GM12864 (cell line): ENCODE measurements at regions not wholly inside any gene's neighbourhood (a gene's known extent, or its start where the extent isn't known, plus 50 kb on each side); places are given as distances from the start of the nearest gene placed in this dataset.

Source experiments
- DNase-seq: peaks from one replicate; pipeline ENCODE4 v3.0.0-alpha.2; 2011; ENCODE audit warnings: low read depth
- H3K4me3 ChIP-seq: 2 replicates; pipeline ENCODE4 v1.5.1; 2011; ENCODE audit warnings: mild to moderate bottlenecking, low read depth, low read length, control low read depth
- TF ChIP-seq, protein P1 (sequence below): IDR thresholded peaks from 2 replicates; pipeline ENCODE4 v1.5.1; 2011; ENCODE audit warnings: low read depth, mild to moderate bottlenecking, moderate library complexity, low read length, control low read depth, inconsistent platforms; ENCODE audit errors: missing control alignments

DNA sequence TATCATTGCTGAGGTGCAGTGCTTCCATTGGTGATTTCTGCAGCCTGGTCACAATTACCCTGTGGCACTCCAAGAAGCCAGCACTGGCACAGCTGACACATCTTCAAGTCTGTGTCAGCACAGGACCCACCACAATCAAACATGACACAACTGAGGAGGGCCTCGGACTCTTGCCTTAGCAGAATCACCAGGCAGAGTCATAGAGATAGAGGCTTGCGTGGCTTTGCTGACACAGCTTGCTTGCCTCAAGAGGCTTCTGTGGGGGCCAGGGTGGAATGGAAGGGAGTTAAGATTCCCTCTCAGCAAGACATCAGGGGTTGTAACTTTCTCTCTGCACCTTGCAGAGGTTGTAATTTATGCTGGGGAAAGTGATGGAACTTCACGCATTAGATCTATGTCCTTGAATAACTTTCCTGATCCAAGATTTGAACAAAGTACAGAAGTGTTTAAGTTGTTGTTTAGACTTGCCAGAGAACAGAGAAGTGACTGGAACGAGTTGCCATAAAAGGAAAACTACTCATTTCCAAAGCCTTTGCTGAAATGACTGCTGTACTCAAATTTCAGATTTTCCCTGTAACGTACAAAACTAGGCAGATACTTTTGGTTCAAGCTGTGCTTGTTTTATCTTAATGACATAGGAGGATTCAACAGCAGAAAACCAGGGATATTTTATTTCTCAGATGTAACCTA, 170.7 kb downstream of the DIPK2A start:
- TF ChIP-seq, protein P1, sequence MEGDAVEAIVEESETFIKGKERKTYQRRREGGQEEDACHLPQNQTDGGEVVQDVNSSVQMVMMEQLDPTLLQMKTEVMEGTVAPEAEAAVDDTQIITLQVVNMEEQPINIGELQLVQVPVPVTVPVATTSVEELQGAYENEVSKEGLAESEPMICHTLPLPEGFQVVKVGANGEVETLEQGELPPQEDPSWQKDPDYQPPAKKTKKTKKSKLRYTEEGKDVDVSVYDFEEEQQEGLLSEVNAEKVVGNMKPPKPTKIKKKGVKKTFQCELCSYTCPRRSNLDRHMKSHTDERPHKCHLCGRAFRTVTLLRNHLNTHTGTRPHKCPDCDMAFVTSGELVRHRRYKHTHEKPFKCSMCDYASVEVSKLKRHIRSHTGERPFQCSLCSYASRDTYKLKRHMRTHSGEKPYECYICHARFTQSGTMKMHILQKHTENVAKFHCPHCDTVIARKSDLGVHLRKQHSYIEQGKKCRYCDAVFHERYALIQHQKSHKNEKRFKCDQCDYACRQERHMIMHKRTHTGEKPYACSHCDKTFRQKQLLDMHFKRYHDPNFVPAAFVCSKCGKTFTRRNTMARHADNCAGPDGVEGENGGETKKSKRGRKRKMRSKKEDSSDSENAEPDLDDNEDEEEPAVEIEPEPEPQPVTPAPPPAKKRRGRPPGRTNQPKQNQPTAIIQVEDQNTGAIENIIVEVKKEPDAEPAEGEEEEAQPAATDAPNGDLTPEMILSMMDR: no peak
- DNase-seq: no peak
- H3K4me3 ChIP-seq: no peak overlapping the region

DNA sequence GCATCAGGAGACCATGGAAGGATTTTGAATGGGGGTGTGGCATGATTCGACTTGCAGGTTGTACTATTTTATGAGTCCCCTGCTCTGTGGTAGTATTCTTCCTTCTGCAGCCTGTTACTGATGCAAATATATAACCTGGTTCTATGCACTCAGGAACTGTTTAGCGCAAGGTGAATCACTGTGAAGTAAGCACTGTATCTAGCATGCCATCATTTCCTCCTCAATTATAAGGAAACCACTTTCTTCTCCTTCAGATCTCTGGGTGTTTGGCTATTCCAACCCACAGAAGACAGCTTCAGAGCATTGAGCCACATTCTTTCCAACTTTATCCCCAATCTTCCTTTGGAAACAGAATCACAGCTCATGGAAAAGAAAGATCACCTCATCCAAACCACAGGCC, 176.7 kb downstream of the DIPK2A start:
- TF ChIP-seq, protein P1: no peak
- no peak overlapping the region for H3K4me3 ChIP-seq
- no peak for DNase-seq

DNA sequence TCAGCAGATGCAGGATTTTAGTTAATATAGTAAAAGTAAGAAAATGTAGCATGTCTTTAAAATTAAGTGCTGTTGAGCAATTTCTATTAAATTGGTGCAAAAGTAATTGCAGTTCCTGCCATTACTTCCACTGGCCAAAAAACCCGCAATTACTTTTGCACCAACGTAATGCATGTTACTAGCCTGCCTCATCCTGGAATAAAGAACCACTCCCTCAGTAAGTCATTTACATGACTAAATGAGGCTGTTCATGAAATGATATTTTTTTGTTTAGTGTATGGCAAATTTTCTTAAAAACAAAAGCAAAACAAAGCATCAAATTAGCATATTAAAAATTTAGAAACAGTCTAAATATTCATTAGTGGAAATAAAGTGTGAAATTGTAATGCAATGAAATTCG, 180.4 kb downstream of the DIPK2A start:
- DNase-seq: no peak
- TF ChIP-seq, protein P1: no peak
- H3K4me3 ChIP-seq: no peak overlapping the region

DNA sequence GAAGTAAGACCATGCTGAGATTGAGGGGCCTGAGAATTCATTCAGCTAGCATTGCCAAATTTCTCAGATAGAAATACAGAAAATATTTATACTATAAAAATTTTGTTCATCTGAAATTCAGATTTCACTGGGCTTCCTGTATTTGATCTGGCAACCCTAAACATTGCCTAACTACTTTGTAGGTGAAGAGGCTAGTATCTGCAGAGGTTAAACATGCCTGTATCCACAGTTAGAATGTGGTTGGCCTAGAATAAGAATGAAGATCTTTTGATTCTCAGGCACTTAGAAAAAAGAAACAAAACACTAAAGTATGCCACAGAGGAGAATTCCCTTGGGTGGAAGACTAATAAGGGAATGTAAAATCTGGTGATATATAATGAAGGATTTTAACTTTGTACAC, 189.0 kb downstream of the DIPK2A start:
- TF ChIP-seq, protein P1: no peak
- no peak for DNase-seq
- no peak overlapping the region for H3K4me3 ChIP-seq

DNA sequence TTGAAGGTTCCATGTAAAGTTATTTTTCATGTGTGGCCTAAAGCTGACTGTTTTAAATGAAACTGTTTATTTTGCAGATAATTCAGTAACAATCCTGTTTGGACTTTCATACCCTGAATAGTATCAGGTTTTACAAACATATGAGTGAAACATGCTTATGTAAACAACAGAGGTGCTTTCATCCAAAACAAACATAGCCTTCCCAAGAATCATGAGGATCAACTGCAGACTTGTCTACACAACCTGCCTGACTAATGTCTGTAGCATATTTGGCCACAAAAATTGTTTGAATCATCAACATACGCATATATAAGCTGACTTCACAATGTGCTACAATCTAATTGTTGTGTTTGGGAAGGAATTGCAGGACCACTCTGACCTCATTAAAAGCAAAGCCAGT, 190.4 kb downstream of the DIPK2A start:
- no peak for DNase-seq
- H3K4me3 ChIP-seq: no peak overlapping the region
- TF ChIP-seq, protein P1: no peak

DNA sequence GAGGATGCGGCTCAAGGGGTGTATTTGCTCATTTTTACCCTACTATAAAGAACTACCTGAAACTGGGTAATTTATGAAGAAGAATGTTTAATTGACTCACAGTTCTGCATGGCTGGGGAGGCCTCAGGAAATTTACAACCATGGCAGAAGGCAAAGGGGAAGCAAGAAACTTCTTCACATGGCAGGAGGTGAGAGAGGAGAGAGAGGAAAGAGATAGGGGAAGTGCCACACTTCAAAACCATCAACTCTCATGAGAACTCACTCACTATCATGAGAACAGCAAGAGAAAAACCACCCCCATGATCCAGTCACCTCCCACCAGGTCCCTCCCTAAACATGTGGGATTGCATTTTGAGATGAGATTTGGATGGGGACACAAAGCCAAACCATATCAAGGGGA, 192.7 kb downstream of the DIPK2A start:
- no peak for DNase-seq
- no peak overlapping the region for H3K4me3 ChIP-seq
- TF ChIP-seq, protein P1: no peak

DNA sequence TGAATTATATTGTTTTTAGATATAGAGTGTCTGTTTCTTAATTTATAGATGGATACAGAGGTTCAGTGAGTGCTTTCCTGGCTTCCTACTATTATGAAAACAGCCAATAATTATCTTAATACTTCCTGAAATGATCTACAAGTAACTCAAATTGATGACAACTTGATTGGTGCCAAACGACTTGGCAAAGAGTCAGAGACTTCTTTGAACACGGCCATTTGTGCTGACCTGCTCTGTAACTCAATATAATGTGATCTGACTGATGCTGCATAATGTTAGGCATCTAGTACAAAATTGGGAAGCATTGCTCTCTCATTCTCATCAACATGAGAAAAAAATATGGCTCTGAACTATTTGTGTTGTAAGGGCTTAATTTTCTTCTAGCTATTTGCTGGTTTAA, 193.9 kb downstream of the DIPK2A start:
- H3K4me3 ChIP-seq: no peak overlapping the region
- no peak for DNase-seq
- TF ChIP-seq, protein P1: no peak
